HG02759 (cell line): ENCODE measurements at regions not wholly inside any gene's neighbourhood (a gene's known extent, or its start where the extent isn't known, plus 50 kb on each side); places are given as distances from the start of the nearest gene placed in this dataset.

Source experiments
- ATAC-seq: cut with Tn5 transposase; IDR thresholded peaks from one replicate; pipeline ENCODE4 v1.9.1; 2021; ENCODE audit warnings: mild to moderate bottlenecking, moderate library complexity; ENCODE audit not compliant: unreplicated experiment

DNA sequence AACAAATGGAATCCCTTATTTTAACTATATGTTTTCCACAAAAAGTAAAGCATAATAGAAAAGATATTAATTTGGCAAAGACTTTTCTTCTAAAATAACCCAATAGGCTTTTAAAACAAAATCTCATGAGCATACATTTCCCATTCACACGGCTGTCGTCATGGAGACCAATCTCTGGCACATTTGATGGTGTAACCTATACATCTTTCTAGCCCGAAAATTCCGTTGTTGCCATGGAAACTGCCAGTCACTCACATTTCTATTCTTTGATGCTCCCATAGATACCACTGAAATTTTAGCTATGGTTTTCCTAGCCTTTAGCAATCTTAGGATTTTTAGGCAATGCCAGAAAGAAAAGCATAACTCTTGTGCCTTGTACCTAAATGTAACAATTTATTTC is 262.9 kb upstream of the TRPM3 start:
- no peak for ATAC-seq

DNA sequence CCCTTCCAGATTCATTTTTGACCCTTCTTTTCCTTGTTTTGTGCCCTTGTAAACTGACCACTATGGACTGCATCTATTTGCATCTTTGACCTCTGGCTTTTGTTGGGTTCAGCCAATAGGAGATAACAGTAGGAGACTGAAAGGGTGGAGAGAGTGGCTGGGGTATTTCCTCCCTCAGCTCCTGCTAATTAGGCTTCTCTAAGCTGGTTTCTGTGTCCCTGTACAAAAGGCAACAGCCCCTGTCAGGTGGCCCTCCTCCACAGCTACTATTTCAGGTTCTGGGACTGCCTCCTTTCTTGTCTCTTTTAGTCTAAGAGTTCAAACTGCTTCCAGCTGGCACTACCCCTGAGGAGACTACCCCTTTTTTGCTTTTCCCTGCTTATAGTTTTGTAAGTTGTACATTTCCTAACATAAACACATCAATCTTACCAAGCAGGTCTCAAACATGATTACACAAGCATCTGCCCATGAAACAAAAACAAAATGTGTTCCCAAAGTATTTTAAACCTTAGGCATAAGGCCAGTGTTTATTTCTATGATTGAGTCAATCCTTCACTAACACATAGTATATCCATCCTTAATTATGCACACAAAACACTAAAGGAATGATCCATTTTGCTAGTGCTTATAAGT is 262.0 kb upstream of the TRPM3 start:
- ATAC-seq: no peak

DNA sequence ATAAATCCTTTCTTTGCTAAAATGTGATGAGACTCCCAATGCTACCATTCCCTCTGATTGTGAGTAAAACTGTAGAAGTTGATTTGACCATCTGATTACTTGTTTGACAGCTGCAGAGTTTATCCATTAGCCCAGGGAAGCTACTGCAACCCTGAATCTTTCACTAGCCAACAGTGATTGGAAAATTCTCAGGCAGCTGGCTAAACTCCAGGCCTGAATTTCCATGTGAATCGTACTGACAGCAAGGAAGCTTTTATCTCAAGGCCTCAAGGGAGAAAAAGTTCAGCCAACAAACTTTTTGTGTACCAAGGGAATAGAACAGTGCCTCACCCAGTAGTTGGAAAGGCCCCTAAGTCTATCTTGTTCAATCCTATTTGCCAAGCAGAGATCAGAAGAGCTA is 246.7 kb upstream of the TRPM3 start:
- no peak for ATAC-seq

DNA sequence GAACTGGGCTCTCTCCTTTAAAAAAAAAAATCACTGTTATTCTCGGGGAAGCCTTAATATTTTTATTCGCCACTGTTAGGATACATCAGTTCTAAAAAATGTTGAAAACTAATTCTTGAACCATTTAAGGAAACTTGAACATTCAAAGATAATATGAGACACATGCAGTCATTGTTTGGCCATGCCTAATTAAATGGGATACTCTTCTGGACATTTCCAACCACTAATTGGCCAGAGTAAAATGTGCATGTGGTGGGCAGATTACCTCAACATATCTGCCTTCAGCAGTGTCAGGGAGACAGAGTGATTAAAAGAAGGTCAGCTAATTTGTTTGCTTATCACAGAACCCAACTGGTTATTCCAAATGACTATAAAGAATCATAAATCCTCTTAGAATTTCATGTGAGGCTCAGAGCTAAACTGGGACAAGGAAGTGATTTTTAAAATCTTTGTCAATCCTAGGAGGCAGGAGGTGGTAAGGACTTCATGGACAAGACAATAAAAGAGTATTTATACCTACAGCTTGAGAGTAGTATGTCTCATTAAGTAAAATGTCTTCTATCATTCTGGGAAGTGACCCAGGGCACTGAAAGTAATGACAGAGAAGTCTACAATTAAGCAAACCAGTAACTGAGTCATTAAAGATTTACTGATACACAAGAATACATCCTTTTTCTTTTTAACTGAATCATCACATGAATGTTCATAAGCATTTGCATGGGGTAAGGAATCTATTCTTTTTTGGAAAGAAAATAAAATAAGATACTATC is 242.9 kb upstream of the TRPM3 start:
- no peak for ATAC-seq

DNA sequence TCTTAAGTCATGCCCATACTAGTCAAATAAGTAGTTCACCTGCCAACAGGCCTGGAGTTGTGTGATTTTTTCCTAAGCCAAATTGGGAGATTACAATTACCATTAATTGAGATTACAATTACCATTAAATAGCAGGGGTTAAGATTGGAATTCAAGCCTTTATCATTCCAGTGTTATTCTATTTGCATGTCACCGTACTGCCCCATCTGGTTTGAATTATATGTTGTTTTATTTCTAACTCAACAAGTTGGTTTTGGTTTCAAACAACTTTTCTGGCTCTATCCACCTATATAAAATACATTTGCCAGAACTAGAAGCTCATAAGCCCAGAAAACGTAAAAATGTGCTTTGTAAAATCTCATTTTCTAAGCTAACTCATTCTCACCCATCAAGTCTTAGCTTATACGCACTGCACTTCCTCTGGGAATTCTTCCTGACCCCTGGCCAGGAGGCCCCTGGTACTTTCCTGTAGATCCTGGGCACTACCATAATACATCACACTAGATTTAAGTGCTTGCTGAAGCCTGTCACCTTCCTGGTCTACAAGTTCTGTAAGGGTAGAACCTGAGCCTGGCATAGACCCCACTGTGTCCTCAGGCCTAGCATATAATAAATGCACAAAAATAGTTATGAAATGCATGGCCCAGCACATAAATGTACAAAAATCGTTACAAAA is 242.0 kb upstream of the TRPM3 start:
- ATAC-seq: no peak

DNA sequence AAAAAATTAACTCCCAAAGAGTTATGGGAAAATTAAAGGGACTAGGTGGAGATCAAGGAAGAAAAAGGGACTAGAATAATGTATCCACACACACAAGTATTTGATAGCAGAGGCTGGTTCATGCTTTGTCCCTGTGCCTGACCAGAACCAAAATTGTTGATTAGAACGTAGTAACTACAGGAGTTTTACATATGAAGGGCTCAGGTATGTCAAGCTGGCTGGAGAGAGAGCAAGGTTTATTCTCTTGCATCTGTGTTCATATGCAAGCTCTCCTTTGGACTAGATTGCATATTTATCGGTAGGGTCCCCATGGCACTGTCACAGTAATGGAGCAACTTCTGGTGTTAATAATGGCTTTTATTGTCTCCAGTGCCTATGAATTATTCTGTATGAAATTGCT is 239.9 kb upstream of the TRPM3 start:
- no peak for ATAC-seq

DNA sequence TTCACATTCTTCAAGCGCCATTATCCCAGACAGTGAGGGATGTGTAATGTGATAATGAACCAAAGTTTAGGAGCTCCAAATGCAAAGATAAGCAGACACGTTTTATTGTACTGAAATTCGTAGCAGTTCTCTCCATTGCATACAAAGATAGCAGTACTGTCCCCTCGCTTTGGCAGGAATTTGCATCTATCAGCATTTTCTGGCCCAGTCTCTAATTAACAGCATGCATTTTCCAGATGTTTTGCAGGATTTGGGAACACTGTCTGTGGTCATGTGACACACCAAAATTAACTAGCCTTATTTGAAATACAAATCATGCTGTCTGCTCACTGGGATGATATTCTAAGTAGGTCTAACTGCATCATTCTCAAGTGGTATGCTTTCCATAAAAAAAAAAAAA is 235.9 kb upstream of the TRPM3 start:
- ATAC-seq: no peak

DNA sequence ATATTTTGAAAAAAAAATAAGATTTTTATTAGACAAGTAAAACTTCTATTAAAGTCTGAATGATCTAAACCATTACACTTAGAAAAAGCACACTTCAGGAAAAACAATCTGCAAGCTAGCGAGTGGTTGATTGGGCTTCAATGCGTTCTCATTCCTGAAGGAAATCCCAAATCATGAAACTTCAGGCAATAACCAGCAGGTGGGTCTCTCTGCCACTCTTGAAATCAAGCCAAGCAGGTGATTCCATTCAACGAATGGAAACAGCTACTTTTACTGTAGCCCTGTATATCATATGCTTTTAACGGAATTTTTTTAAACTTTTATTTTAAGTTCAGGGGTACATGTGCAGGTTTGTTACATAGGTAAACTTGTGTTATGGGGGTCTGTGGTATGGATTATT is 234.5 kb upstream of the TRPM3 start:
- no peak for ATAC-seq

DNA sequence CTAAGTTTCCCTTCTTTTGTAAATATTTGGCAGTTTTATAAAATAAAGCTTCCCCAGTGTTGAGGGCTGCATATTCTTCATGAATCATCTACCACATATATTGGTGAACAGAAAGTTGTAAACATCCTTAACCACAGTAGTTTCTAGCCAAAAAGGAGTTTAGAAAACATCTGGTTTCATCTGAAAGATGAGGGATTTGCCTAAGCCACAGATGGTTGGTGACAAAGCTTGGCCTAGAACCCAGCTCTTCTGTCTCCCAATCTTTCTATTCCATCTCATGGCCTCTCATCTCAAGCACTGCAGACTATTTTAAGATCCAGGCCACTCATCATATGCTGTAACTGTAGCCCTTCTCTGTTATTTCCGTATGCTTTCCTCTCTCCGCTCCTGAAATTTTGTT is 232.3 kb upstream of the TRPM3 start:
- ATAC-seq: no peak

DNA sequence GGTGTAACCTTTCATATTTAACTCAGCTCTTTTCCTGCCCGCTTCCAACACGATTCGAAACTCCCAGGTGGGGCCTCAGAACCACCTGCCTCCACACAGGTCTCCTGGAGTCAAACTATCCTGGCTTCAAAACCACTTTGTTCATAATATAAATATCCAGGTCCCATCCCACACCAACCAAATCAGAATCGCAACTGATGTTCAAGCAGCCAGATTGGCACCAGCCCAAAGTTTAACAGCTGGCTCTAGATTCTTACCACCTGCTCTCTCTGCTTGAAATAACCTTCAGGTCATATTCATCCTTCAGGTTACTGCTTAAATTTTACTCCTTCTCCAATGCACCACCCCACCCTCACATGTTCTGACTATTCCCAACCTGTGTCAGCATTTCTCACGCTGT is 231.4 kb upstream of the TRPM3 start:
- ATAC-seq: no peak

DNA sequence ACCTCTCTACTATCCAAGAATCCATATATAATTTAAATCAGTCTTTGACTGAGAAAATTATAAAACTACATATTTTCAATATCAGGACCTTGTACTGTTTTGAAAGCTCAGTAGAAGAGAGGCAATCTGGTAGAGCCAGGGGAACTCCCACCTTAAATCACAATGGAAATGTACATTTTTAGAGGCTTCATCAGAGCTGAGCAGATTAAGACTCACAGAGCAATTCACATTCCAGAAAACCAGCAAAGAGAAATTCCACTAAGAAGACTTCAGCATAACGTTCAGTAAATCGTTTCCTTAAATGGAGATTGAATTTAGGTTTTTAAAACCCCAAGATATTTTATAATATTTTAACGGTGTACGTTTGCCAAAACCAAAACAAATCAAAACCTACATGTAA is 227.8 kb upstream of the TRPM3 start:
- no peak for ATAC-seq

DNA sequence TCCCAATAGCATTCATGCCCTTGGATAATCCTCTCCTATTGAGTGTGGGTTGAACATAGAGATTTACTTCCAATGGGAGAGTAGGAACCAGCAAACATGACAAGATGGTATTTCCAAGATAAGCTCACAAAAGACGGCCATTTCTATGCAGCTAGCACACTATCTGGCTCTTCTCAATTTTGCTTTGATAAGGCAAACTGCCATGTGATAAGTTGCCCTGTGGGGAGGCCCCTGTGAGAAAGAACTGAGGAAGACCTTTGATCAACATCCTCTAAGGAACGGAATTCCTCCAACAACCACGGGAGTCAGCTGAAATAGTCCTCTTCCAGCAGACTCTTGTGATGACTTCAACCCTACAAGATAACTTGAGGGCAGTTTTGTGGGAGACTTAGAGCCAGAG is 211.9 kb upstream of the TRPM3 start:
- no peak for ATAC-seq

DNA sequence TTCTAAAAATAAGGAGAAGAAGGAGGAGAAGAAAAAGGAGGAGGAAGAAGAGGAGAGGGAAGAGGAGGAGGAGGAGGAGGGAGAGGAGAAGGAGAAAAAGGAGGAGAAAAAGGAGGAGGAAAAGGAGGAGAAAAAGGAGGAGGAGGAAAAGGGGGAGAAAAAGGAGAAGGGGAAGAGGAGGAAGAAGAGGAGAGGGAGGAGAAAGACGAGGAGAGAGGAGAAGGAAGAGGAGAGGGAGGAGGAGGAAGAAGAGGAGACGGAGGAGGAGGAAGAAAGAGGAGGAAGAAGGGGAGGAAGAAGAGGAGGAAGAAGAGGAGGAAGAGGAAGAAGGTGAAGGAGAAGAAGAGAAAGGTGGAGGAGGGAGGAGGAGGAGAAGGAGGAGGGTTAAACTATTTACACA is 210.2 kb upstream of the TRPM3 start:
- ATAC-seq: no peak

DNA sequence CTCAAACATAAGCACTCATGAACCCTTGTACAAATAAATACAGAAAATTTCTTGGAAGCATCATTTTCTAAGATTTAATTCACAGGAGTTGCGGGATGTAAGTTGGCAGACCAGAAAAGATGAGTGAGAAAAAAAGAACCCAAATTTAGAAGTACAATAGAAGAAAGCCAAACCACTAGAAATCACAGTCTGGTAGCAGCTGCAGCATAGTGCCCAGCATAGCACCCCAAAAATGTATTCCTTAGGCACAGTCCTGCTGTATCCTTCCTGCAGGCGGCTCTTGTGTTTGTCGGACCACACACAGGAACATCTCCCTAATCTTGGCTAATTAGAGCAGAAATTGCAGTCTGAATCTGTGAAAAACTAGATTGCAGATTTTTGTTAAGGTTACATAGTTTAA is 208.5 kb upstream of the TRPM3 start:
- ATAC-seq: no peak

DNA sequence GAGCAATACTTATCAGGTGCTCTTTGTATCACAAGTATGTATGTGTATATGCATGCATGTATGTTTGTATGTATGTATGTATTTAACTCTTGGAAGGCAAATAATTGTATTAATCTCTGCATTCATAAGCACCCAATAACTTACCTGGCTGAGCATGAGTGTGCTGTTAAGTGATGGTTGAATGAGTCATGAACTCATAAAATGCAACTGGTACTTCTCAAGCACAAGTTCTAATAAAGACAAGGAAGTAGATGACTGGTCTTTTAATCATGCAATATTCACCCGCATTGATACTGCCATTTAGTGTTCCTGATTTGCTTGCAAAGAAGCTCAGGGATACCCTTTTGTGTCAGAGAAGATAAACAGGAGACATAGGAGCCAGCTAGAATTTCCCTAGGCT is 204.9 kb upstream of the TRPM3 start:
- ATAC-seq: no peak

DNA sequence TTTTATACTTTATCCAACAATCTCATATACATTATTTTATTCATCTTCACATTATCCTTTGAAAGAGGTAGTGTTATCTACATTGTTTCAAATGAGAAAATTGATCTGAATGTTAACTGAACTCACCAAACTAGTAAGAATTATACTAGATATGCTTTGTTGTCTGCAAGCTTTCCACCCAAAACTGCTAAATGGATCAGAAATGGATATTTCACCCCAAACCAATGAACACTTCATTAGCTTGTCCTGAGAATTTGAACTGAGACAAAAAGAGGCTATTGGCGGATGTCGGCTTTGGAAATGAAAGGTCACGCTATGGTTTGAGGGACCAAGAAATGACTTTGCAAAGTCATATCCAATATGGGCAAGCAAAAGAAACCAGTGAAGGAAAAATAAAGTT is 201.9 kb upstream of the TRPM3 start:
- ATAC-seq: no peak

DNA sequence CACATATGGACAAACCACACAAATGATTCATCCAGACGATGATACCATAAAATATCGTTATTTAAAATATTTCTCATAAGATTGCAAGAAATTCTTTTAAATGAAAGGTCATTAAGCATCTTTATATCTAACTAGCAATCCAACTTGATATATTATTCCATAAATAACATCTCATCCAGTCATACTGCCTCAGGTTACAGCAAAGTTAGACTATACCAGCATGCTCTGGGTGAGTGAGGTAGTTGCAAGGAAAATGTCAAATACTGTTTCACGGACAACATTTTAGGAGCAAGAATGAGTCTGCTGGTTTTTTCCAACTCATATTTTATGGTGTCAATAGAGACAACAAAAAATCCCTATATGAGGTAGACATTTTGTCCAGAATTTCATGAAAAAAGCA is 200.9 kb upstream of the TRPM3 start:
- no peak for ATAC-seq

DNA sequence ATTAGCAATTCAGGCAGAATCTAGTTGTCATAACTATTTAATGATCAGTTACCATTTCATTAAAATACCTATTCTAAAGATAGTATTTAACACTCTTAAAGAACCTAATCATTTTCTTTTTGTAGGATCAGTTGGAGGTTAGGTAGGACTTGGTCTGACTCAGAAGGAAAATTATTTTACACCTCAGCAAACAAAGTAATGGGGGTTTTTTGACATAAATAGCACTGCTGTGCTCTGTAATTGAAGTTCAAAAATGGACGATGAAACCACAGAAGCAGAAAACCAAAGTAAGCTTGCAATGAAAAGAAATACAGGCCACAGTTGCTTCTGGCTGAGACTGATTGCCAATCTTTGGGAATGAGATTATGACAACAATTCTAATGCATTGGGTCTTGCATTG is 187.0 kb upstream of the TRPM3 start:
- ATAC-seq: no peak

DNA sequence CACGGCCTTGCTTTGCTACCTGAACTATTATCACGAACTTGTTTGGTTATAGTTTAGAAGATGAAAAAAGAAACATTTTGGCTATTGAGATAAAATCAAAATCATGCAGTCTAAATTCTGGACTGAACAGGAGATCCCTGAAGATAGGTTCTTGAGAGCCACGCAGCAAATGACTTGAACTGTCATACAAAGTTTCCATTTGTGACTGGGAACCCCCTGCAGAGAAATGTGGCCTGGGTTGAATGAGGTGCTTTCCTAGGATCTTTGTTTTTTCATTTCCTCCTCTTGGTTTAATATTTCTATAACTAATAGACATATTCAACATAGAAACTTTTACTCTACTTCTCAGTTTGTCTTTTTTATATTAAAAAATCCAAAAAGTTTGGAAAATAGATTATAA is 184.7 kb upstream of the TRPM3 start:
- ATAC-seq: peak; percentile 72

DNA sequence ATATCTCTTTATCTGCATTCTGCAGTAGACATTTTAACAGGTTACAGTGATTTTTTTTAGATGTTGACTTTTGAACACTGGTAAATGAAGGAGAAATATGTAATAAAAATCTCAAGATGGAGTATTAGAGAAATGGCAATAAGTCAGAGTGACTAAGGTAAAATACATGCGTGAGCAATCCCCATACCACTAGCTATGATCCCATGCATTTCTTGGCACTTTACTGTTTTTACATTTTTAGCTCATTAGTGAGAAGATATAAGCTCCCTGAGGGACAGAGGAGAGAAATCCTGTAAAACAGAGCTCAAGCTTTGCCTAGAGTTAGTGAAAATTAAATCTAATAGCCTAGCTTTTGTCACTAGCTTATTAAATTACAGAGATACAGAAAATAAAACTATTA is 181.9 kb upstream of the TRPM3 start:
- ATAC-seq: no peak

DNA sequence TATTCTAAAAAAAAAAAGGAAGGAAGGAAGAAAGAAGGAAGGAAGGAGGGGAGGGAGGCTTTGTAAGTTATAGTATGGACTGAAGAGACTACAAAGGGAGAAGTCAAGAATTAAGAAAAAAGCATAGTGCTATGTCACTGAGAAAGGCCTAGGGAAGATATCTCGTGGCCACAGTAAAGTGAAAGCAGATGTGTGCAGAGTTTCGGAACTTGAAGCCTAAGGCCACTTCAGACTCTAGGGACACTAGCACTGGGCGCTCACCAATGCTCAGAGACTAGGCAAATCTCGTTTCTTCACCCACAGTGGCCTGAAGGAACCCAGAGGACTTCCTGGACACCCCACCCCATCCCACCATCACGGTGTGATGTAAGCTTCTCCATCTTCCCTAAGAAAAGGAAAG is 181.4 kb upstream of the TRPM3 start:
- ATAC-seq: peak; percentile 43

DNA sequence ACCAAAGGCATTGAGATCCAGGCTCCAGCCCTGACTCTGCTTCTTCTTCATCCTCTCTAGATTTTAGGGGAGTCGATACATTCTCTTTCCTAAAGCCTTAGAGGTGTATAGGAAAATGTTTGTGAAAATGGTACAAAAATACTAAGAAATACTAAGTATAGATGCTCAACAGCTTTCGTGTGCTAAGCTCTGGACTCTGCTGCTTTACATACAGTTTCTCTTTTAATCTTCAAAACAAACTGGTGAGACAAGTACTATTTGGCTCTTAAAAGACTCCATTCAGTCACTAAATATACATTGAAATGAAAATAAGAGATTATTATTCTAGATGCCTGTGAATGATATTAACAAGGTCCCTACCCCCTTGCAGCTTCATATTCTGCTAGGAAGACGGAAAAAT is 174.5 kb upstream of the TRPM3 start:
- ATAC-seq: no peak
